GM21723 (cell line): ENCODE measurements at regions not wholly inside any gene's neighbourhood (a gene's known extent, or its start where the extent isn't known, plus 50 kb on each side); places are given as distances from the start of the nearest gene placed in this dataset.
"Not testable (repeated sequence)": the region's sequence is repeated elsewhere in the genome, so short reads cannot be mapped to it uniquely, and the experiment has no call there.

ENCODE experiments used
- ATAC-seq: cut with Tn5 transposase; IDR thresholded peaks from one replicate; pipeline ENCODE4 v1.9.1; 2021; ENCODE audit warnings: mild to moderate bottlenecking, moderate library complexity; ENCODE audit not compliant: unreplicated experiment

DNA sequence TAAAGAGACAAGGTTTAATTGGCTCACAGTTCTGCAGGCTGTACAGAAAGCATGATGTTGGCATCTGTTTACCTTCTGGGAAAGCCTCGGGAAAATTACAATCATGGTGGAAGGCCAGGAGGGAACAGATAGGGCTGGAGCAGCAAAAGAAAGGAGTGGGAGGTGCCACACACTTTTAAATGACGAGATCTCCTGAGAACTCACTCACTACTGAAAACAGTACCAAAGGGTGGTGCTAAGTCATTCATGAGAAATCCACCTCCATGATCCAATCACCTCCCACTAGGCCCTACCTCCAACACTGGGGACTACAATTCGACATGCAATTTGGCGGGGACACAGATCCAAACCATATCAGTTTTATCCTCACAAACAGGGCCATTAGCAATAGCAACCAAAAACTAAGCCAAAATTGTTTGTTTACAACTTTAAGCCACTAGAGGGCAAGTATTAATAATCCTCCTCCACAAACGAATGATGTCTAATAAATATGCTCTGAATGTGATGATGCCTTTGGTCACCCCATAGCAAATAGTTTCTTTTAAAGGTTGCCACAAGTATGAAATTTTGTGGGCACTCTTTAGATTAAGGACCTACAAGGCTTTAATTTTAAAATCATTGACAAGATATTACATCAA lies 129.2 kb upstream of the NRBF2 start:
- ATAC-seq, result no peak

- ATAC-seq, result no peak
Measured at GRCh38 chr10:62996925-62997324, 136.2 kb upstream of the NRBF2 start.

- no peak for ATAC-seq
Measured at GRCh38 chr10:62996516-62996915, 136.6 kb upstream of the NRBF2 start.

DNA sequence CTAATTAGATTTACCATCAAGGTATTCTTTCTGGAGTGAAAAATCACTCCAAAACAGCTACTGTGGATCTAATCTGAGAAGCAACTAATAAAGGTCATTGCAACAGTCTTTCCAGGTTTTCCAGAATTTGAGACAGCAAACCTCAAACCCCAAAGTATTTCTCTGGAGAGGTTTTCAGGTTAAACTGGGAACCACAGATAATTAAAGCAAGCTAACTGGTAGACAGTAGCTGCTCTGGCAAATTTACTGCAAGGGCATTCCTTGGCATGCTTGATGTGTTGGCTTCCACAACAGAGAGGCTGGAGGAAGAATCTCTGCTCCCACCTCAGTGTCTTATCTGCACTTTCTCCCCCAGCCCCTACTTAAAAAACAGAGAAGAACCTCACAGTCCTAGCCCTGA lies 140.0 kb upstream of the NRBF2 start:
- ATAC-seq, result no peak

DNA sequence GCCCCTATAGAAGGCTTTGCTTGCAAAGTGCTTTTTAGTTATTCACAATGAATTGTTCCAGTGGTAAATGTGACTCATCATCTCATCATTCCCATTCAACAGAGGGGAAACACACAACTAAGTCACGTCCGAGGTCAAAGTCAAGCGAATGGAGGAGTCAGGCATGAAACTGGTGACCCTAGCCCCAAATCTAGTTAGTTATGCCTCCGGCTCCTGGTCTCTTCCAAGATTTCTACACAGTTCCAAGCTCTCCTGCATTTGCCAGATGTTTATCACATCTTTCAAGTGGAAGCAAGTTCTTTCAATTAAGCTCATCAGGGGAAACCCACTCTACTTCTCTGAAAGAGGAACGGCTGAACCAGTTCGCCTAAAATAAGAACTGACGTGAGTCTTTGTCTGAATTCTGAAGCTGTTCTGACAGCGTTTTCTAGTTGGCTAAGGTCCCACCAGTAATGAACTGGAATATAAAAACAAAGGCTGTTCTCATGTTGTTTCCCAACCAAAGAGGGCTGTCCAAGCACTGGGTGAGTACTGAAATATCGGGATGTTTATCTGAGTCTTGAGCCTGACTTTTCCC lies 140.9 kb upstream of the NRBF2 start:
- peak; percentile 85 for ATAC-seq

DNA sequence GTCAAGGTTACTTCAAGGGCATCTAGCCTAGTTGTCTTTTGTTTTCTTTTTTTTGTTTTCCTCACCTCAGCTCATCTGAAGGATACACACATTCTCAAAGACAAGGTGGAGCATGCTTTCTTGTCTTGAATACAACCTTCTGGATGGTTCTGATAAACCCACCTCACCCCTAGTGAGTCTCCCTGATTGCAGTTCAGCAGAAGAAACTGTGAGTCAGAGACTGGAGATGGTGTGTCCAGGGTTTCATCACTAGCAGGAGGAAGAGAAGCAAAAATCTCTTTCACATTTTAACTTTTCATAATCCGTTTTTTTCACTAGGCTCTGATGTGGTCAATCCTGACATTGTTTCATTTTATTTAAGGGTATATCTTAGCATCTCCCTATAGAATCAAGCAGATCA lies 143.0 kb upstream of the NRBF2 start:
- ATAC-seq, result no peak

DNA sequence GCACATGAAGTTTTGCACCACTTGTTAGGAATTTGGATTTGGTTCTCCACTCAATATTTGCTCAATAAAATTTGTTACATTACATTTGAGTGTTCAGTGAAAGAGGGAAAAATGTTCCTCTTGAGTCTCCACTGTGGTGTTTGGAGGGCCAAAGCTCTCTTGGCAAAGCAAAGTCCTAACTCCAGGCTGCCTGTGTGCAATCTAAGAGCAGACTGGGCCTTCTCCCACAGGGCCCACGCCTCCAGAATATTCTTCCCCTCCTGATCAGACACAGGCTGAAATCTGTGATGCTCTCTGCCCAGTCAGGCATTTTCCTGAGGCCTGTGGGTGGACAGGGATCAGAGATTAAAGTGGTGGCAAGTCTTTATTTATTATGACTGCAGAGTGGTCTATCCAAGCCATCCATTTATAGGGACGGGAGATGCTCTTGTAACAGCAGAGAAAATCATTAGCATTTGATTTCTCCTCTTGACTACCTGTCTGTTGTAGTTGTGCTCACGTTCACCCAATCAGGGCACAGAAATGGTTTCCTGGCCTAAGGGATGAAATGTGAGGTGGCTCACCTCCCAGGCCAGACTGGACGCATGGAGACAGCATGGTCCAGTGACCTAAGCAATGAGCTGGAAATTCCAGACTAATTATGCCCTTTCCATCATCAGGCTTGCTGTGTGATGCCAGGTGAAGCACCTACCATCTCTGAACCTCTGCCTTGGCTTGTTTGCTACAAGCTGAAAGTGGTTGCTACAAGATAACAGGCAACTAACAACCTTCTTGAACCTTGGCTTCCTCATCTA lies 147.1 kb upstream of the NRBF2 start:
- ATAC-seq, result no peak

- no peak for ATAC-seq
Measured at GRCh38 chr10:62981096-62981495, 152.0 kb upstream of the NRBF2 start.

DNA sequence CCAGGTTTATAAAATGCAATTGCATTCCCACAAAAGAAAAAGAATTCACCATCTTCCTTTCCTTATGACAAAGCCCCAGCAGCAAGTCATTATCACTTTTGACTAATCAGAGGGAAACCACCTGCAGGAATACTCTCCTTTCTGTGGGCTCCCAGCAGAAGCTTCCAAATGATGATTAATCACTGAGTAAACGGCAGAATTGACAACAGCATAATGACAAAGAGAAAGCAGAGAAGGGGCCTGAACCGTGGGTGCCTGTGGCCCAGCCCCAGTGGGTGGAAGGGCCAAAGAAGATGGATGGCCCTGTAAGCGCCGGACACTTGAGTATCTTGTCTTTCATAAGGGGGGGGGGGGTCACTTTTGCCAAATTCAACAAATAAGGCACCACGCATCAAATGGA lies 152.4 kb upstream of the NRBF2 start:
- ATAC-seq, result no peak

- no peak for ATAC-seq
Measured at GRCh38 chr10:62979921-62980320, 153.2 kb upstream of the NRBF2 start.

- no peak for ATAC-seq
Measured at GRCh38 chr10:62978482-62978881, 154.6 kb upstream of the NRBF2 start.

DNA sequence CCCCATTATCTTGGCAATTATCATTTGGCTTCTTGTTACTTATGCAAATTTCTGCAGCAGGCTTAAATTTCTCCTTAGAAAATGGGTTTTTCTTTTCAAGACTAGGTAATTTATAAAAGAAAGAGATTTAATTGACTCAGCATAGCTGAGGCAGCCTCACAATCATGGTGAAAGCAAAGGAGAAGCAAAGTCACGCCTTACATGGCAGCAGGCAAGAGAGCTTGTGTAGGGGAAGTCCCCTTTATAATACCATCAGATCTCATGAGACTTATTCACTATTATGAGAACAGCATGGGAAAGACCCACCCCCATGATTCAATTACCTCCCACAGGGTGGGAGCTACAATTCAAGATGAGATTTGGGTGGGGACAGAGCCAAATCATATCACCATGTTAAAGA lies 158.3 kb upstream of the NRBF2 start:
- ATAC-seq, result not testable (repeated sequence)

DNA sequence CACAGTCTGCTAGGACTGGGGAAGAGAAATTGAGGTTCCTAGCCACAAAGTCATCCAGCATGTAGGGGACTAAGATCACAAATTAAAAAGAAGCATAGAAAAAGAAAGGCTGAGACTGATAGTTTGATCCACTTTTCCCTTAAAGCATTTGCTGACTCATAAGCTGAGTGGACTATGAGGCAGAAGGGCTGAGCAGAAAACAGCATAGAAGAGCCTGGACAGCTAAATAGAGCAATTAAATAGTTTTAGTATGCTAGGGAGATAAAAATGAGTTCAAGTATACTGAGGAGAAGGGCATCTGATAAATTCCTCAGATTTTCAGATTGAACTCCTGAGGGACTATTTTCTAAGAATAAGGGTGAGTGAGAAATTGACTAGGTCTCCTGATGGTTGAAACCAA lies 155.9 kb upstream of the EGR2 start:
- ATAC-seq, result no peak

DNA sequence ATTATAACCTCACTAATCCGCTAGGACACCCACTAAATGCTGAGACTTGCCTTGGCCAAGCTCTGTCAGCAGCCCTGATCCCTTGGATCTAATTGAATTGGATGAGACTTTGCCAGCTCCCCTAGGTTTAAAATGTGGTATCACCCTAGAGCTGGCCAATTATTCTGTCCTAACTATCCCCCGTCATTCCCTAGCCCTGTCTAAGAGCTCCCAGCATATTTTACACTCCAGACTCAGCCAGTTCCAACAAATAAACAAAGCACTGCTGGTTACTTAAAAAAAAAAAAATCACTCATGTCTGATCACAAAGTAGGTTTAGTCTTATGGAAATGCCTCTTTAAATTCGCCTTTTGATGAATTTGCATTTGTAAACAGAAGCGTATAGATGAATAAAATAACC lies 147.9 kb upstream of the EGR2 start:
- ATAC-seq, result no peak

DNA sequence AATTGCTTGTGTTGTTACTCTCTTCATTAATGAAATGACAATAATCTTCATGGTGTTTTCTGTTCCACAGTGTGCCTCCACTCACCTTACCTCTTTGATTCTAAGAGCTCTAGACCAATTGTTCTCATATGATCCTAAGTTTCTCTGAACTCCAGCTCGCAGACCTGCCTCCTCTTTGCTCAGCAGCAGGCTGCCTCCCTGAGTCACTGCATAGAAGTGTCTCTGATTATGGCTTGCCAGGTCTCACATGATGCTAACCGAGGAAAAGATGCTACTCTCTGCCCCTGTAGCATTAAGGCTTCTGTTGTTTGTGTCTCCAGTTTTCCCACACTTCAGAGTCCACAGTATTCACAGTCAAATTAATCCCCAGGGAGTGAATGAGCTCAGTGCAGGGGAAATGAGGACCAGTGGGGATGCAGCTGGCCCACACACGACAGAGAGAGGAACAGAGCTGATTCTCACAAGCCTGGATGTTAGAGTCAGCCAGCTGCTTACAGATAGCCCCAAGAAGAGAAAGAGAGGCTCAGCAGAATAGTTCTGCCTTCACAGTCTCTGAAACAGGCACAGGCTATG lies 145.9 kb upstream of the EGR2 start:
- ATAC-seq, result no peak

- no peak for ATAC-seq
Measured at GRCh38 chr10:62960416-62960815, 144.2 kb upstream of the EGR2 start.

- no peak for ATAC-seq
Measured at GRCh38 chr10:62959553-62959952, 143.4 kb upstream of the EGR2 start.

GRCh38 chr10:62958980-62959379 lies 142.8 kb upstream of the EGR2 start:
- no peak for ATAC-seq

DNA sequence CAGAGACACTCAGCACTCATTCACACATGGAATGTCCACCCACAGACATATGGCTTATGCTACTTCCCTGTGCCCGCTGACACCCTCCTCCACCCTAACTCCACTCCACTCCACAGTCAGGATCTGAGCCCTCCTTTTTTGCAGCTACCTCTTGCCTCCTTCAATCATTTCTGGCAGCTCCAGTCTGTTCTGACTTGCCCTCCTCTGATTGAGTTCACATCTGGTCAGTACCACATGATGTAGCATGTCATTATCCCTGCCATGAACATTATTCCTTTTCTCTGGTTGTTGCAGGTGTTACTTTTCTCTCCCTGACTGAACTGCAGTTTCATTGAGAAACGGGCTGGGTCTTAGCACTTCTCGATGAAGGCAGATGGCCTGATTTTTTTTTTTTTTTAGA lies 130.1 kb upstream of the EGR2 start:
- ATAC-seq, result no peak

GRCh38 chr10:62939698-62940097 lies 123.5 kb upstream of the EGR2 start:
- no peak for ATAC-seq

- ATAC-seq, result no peak
Measured at GRCh38 chr10:62938672-62939071, 122.5 kb upstream of the EGR2 start.

DNA sequence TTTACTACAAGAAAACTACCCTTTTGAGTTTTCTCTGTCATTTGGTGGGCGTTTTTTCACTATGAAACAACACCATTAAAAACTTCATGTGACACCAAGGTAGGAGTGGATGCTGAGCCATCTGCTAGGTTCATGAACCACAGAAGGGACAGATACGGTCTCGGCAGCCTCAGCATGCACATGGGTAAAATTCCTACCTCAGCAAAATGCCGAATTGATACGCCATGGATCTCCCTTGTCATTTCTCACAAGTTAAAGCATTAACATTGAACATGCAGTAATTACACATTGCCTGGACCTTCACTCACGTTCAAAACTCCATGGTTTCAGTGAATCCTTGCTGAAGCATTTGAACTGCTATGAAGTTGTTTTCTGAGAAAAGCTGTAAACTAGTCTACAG lies 121.5 kb upstream of the EGR2 start:
- ATAC-seq, result no peak
